ENCODE measurements at regions not wholly inside any gene's neighbourhood (a gene's known extent, or its start where the extent isn't known, plus 50 kb on each side); places are given as distances from the start of the nearest gene placed in this dataset.

- no peak for DNase-seq (ENCODE audit: low spot score)
- ChIA-PET POLR2A (ENCODE audit: low non-redundant PET) (no interaction called here), CTCF (no interaction called here)
- no peak overlapping the region for H3K27ac ChIP-seq
- TF ChIP-seq CTCF (conservative IDR thresholded peaks at IDR 0.05; ENCODE audit: low read depth): no peak
Measured at GRCh38 chr15:100781961-100782530, 97.6 kb upstream of the ALDH1A3 start.

GRCh38 chr15:100783291-100783690 is 96.3 kb upstream of the ALDH1A3 start:
- ChIA-PET CTCF (interaction anchor here (0.7 kb wide), 1 partner anchor 118 kb away, joined by 5 read pairs; no protein-coding TSS in a partner anchor), POLR2A (ENCODE audit: low non-redundant PET) (no interaction called here)
- no peak overlapping the region for H3K27ac ChIP-seq
- TF ChIP-seq CTCF (conservative IDR thresholded peaks at IDR 0.05; ENCODE audit: low read depth): no peak
- DNase-seq (ENCODE audit: low spot score): no peak

GRCh38 chr15:100783760-100784492 is 95.7 kb upstream of the ALDH1A3 start:
- no peak for DNase-seq (ENCODE audit: low spot score)
- ChIA-PET CTCF (interaction anchor here (0.7 kb wide), 1 partner anchor 117 kb away, joined by 5 read pairs; no protein-coding TSS in a partner anchor), POLR2A (ENCODE audit: low non-redundant PET) (no interaction called here)
- no peak overlapping the region for H3K27ac ChIP-seq
- no peak for TF ChIP-seq CTCF (conservative IDR thresholded peaks at IDR 0.05; ENCODE audit: low read depth)

- TF ChIP-seq CTCF (conservative IDR thresholded peaks at IDR 0.05; ENCODE audit: low read depth): no peak
- H3K27ac ChIP-seq: no peak overlapping the region
- CTCF ChIA-PET: no interaction called here
- POLR2A ChIA-PET (ENCODE audit: low non-redundant PET): no interaction called here
- no peak for DNase-seq (ENCODE audit: low spot score)
Measured at GRCh38 chr15:100784493-100785180, 95.0 kb upstream of the ALDH1A3 start.

GRCh38 chr15:100785181-100786138 is 94.2 kb upstream of the ALDH1A3 start:
- DNase-seq (ENCODE audit: low spot score): no peak
- ChIA-PET POLR2A (ENCODE audit: low non-redundant PET) (no interaction called here), CTCF (no interaction called here)
- no peak for TF ChIP-seq CTCF (conservative IDR thresholded peaks at IDR 0.05; ENCODE audit: low read depth)
- H3K27ac ChIP-seq: no peak overlapping the region

- TF ChIP-seq CTCF (conservative IDR thresholded peaks at IDR 0.05; ENCODE audit: low read depth): no peak
- H3K27ac ChIP-seq: no peak overlapping the region
- no peak for DNase-seq (ENCODE audit: low spot score)
- ChIA-PET CTCF (no interaction called here), POLR2A (ENCODE audit: low non-redundant PET) (no interaction called here)
Measured at GRCh38 chr15:100786139-100786531, 93.5 kb upstream of the ALDH1A3 start.
